ENCODE measurements at regions not wholly inside any gene's neighbourhood (a gene's known extent, or its start where the extent isn't known, plus 50 kb on each side); places are given as distances from the start of the nearest gene placed in this dataset.

GRCh38 chr12:92365836-92366235, 220.2 kb upstream of the BTG1 start:
- no peak overlapping the region for H3K27ac ChIP-seq (replicated peaks in 1 of 4)
- H3K27me3 ChIP-seq: no peaks in the 10 kb centered on the region
- H3K36me3 ChIP-seq: no peaks in the 10 kb centered on the region
- no peaks in the 10 kb centered on the region for H3K9me3 ChIP-seq
- DNase-seq (ENCODE audit: extremely low spot score): no peak
- no peak overlapping the region for H3K4me3 ChIP-seq
- H3K4me1 ChIP-seq: peaks cover 0 to 6% (median 0%) of the 10 kb centered on the region in 4 donors
- intact Hi-C loops (cut with DNase I): no loop called here
- 86% methylated on average over 2 of the region's 2 CpGs for WGBS
- TF ChIP-seq EP300 (IDR thresholded peaks at IDR 0.05) (no peak), POLR2A (IDR thresholded peaks at IDR 0.05; ENCODE audit: low read depth) (no peak), POLR2AphosphoS5 (IDR thresholded peaks at IDR 0.05) (no peak), CTCF (IDR thresholded peaks at IDR 0.05) (no peak)

GRCh38 chr12:92365333-92365732, 219.7 kb upstream of the BTG1 start:
- no peak overlapping the region for H3K4me3 ChIP-seq
- no peaks in the 10 kb centered on the region for H3K27me3 ChIP-seq
- H3K9me3 ChIP-seq: no peaks in the 10 kb centered on the region
- H3K4me1 ChIP-seq: peaks cover 0 to 6% (median 0%) of the 10 kb centered on the region in 4 donors
- TF ChIP-seq POLR2AphosphoS5 (IDR thresholded peaks at IDR 0.05): no peak
- TF ChIP-seq EP300 (IDR thresholded peaks at IDR 0.05): no peak
- TF ChIP-seq POLR2A (IDR thresholded peaks at IDR 0.05; ENCODE audit: low read depth): no peak
- no peak for TF ChIP-seq CTCF (IDR thresholded peaks at IDR 0.05)
- DNase-seq (ENCODE audit: extremely low spot score): no peak
- no peak overlapping the region for H3K27ac ChIP-seq (replicated peaks in 1 of 4)
- WGBS: 96% methylated on average over 1 of the region's 1 CpG
- H3K36me3 ChIP-seq: no peaks in the 10 kb centered on the region
- intact Hi-C loops (cut with DNase I): no loop called here

DNA sequence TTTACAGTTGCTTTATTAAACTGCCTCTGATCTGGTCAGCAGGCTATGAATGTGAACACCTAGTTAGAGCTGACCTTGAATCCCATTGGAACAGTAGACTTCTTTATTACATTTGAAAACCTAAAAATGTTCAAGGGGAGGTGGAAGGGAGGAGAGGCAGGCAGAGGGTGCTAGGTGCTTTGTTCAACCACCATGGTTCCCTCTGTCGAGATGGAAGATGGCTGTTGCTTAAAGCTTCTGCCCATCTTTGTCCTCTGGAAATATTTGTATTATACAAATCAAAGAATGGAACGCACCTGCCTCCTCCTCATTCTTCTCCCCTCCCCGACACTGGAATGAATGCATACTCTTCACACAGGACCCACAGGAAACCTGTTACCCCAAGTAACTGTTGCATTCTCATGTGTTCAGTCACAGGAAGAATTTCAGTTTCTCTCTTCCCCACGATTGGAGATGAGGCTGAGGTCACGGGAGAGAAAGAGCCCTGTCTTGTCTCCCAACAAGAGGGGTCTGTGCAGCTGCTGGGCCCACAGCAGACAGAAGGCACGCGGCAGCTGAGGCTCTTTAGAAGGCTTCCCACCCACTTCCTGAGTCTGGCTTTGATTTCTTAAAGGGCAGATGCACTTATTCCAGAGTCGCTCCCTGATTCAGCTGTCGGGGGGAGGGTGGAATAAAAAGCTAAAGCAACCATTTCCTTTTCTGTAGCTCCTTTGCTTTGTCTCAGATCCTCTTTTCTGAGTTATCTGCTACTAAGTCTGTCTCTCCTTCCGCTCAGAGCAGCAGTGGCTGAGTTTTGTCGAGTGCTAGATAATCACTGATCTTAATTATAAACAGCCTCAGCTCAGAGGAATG, 217.9 kb upstream of the BTG1 start:
- Histone ChIP-seq H3K4me3 (peak overlapping the region; percentile 4 to 27 (median 22)), H3K27me3 (no peaks in the 10 kb centered on the region), H3K27ac (replicated peaks in 1 of 4) (peak overlapping the region in 3 of 4 donors; percentile 3 to 22 (median 6)), H3K36me3 (no peaks in the 10 kb centered on the region), H3K4me1 (peaks cover 0 to 6% (median 0%) of the 10 kb centered on the region in 4 donors), H3K9me3 (no peaks in the 10 kb centered on the region)
- TF ChIP-seq POLR2AphosphoS5 (IDR thresholded peaks at IDR 0.05) (peak in 1 of 2 donors; percentile 10), POLR2A (IDR thresholded peaks at IDR 0.05; ENCODE audit: low read depth) (no peak), CTCF (IDR thresholded peaks at IDR 0.05) (no peak), EP300 (IDR thresholded peaks at IDR 0.05) (no peak)
- 37% methylated on average over 11 of the region's 11 CpGs for WGBS
- intact Hi-C loops (cut with DNase I): no loop called here
- DNase-seq (ENCODE audit: extremely low spot score): no peak

DNA sequence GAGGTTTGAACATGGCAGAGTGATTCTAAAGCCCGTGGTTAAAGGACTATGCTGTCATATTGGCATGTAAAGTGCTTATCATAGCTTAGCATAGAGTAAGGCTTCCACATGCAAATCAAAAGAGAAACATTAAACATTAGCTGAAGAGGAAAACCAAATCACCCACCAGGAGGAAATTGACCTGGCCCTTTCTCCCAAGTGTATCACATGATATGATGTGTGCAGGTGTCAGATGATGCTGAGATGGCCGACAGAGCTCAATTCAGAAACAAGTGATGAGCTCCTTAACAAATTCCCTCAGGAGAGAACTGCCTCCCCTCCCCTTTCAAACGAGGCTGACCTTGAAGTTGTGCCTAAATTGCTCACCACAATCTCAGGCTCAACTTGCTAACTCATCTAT, 217.1 kb upstream of the BTG1 start:
- intact Hi-C loops (cut with DNase I): no loop called here
- H3K27ac ChIP-seq (replicated peaks in 1 of 4): no peak overlapping the region
- no peak overlapping the region for H3K4me3 ChIP-seq
- WGBS: 68% methylated on average over 3 of the region's 3 CpGs
- TF ChIP-seq EP300 (IDR thresholded peaks at IDR 0.05): no peak
- no peak for TF ChIP-seq POLR2AphosphoS5 (IDR thresholded peaks at IDR 0.05)
- TF ChIP-seq POLR2A (IDR thresholded peaks at IDR 0.05; ENCODE audit: low read depth): no peak
- no peak for TF ChIP-seq CTCF (IDR thresholded peaks at IDR 0.05)
- H3K36me3 ChIP-seq: no peaks in the 10 kb centered on the region
- DNase-seq (ENCODE audit: extremely low spot score): no peak
- no peaks in the 10 kb centered on the region for H3K9me3 ChIP-seq
- H3K27me3 ChIP-seq: no peaks in the 10 kb centered on the region
- H3K4me1 ChIP-seq: peaks cover 0 to 6% (median 0%) of the 10 kb centered on the region in 4 donors
